WI38 (cell line): ENCODE measurements at regions not wholly inside any gene's neighbourhood (a gene's known extent, or its start where the extent isn't known, plus 50 kb on each side); places are given as distances from the start of the nearest gene placed in this dataset.

ENCODE experiments used
- H3K4me3 ChIP-seq: 2 replicates; pipeline ENCODE4 v1.5.1; 2011; ENCODE audit warnings: low read depth, mild to moderate bottlenecking, control low read depth, low read length
- CTCF ChIP-seq: IDR thresholded peaks from 2 replicates; pipeline ENCODE4 v1.5.1; 2012; ENCODE audit warnings: low read depth, mild to moderate bottlenecking, control low read depth, low read length

GRCh38 chr2:198304859-198305258, 500.5 kb downstream of the PLCL1 start:
- no peak overlapping the region for H3K4me3 ChIP-seq
- no peak for TF ChIP-seq CTCF

DNA sequence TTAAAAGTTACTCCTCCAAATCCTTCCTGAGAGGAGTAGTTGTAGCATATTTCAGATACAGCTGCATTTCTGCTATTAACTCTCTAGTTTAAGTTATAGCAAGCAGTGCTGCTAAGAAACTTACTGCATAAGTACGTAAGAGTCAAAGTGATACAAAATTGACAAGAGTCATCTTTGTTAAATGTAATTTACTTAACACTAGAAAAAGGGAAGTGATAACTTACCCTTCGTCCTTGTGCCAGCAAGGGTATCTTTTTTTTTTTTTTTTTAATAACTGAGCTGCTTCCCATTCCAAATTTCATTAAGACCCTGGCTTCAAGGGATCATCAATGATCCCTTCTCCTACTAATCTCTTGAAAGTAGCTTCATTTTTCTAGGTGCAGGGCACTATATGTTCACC, 493.0 kb downstream of the PLCL1 start:
- H3K4me3 ChIP-seq: no peak overlapping the region
- no peak for TF ChIP-seq CTCF

GRCh38 chr2:198296665-198297308, 492.4 kb downstream of the PLCL1 start:
- TF ChIP-seq CTCF: peak; percentile 36
- H3K4me3 ChIP-seq: no peak overlapping the region

- TF ChIP-seq CTCF: no peak
- H3K4me3 ChIP-seq: no peak overlapping the region
These were observed 488.9 kb downstream of the PLCL1 start for GRCh38 chr2:198293281-198293680.

- TF ChIP-seq CTCF: no peak
- no peak overlapping the region for H3K4me3 ChIP-seq
These were observed 485.4 kb downstream of the PLCL1 start for GRCh38 chr2:198289811-198290210.

GRCh38 chr2:198287706-198288105, 483.3 kb downstream of the PLCL1 start:
- TF ChIP-seq CTCF: no peak
- no peak overlapping the region for H3K4me3 ChIP-seq

DNA sequence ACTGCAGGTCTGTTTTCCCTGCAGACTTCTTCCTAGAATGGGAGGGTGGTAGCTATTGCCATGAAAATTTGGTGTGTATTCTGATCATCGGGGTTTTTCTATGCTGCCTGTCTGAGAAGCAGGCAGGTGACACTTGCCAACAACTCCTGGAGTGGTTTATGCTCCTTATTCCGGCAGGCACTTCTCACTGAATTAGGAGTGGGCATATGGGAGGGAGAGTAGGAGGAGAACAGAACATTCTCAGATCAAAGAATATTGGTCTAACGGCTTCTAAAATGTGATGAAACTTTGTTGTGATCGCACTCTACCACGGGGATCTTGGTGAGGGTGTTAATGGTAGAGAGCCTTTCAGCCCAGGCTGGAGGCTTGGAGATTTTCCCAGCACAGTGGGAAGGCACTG, 480.8 kb downstream of the PLCL1 start:
- no peak for TF ChIP-seq CTCF
- H3K4me3 ChIP-seq: no peak overlapping the region
